Right lobe of liver (tissue), 4 donors: ENCODE measurements at regions not wholly inside any gene's neighbourhood (a gene's known extent, or its start where the extent isn't known, plus 50 kb on each side); places are given as distances from the start of the nearest gene placed in this dataset.

ENCODE experiments used
- POLR2A ChIP-seq: fragments of 450-650 bp; IDR thresholded peaks from one replicate; pipeline ENCODE4 v1.6.1; 2017; ENCODE audit warnings: antibody characterized with exemption, mild to moderate bottlenecking
- TF ChIP-seq, protein P1 (sequence below), 4 donors: fragments of 200-600 bp in 3 of 4; fragments of 450-650 bp in 1 of 4; IDR thresholded peaks; one replicate each; pipeline versions ENCODE4 v1.5.1 to v1.8.0; 2016 to 2022; ENCODE audit warnings: antibody characterized with exemption in 4 of 4, mild to moderate bottlenecking in 2 of 4
- donor health status: DM: no; HTN: no; CAD: no.
- donor health status: DM: no; HTN: no; CAD: no.
- donor health status: DM: no; HTN: yes; CAD: no.

DNA sequence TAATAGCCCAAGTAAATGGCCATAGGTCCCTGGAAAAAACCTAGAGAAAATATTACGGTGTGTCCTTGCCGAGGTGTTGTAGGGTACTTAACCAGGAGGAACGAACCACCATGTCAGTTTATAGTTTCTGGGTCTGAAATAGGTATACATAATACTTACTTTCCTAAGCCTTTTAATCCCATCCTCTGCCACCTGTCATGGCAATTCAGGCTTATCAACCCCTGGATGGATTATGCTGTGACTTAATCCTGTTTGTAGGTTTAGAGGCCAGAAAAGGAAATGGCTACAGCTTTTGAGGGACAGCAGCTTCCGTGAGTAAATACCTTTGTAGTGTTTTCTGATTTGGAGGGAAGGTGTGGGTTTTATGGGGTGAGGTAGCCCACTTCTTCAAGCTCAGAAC lies 89.1 kb upstream of the PTPRD start:
- TF ChIP-seq, protein P1, sequence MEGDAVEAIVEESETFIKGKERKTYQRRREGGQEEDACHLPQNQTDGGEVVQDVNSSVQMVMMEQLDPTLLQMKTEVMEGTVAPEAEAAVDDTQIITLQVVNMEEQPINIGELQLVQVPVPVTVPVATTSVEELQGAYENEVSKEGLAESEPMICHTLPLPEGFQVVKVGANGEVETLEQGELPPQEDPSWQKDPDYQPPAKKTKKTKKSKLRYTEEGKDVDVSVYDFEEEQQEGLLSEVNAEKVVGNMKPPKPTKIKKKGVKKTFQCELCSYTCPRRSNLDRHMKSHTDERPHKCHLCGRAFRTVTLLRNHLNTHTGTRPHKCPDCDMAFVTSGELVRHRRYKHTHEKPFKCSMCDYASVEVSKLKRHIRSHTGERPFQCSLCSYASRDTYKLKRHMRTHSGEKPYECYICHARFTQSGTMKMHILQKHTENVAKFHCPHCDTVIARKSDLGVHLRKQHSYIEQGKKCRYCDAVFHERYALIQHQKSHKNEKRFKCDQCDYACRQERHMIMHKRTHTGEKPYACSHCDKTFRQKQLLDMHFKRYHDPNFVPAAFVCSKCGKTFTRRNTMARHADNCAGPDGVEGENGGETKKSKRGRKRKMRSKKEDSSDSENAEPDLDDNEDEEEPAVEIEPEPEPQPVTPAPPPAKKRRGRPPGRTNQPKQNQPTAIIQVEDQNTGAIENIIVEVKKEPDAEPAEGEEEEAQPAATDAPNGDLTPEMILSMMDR (IDR thresholded peaks at IDR 0.05), result no peak
- no peak for TF ChIP-seq POLR2A
